ENCODE measurements at regions not wholly inside any gene's neighbourhood (a gene's known extent, or its start where the extent isn't known, plus 50 kb on each side); places are given as distances from the start of the nearest gene placed in this dataset.

DNA sequence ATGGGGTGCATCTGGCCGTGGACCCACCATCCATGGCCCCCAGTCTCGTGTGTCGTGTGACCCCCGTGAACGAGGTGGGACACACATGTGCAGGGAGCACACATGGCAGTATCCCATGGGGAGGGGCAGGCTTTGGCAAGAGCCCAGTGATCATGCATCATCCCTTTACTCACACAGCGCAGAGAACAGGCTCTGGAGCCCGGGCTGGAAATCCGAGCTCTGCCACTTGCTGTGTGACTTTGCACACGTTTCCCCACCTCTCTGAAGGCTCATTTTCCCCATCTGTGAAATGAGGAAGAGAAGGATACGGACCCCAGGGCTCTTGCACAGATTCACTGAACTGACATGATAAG is 119.9 kb downstream of the PHETA1 start:
- Histone ChIP-seq H3K36me3 (replicated peaks; ENCODE audit: insufficient read depth, low read length) (no peaks in the 10 kb centered on the region), H2AFZ (ENCODE audit: low read length) (no peak overlapping the region), H3K4me3 (ENCODE audit: low read length) (no peak overlapping the region), H3K9me3 (replicated peaks; ENCODE audit: insufficient read depth, low read length) (no peaks in the 10 kb centered on the region), H3K9me2 (replicated peaks; ENCODE audit: insufficient read depth, low read length) (no peaks in the 10 kb centered on the region), H4K20me1 (ENCODE audit: insufficient read depth, low read length) (no peaks in the 10 kb centered on the region), H3K4me1 (ENCODE audit: low read length) (no peaks in the 10 kb centered on the region), H3K27me3 (replicated peaks; ENCODE audit: insufficient read depth, low read length) (peaks cover 15% of the 10 kb centered on the region), H3K4me2 (ENCODE audit: low read depth, low read length) (no peak overlapping the region), H3F3A (ENCODE audit: insufficient read depth, low read length) (no peaks in the 10 kb centered on the region), H3K79me2 (ENCODE audit: low read length) (no peaks in the 10 kb centered on the region), H3K27ac (ENCODE audit: low read length) (no peak overlapping the region), H3K9ac (ENCODE audit: low read length) (no peak overlapping the region)
- TF ChIP-seq EZH2 (optimal IDR thresholded peaks at IDR 0.05; ENCODE audit: low read depth, low read length) (no peak), EZH2phosphoT487 (IDR thresholded peaks at IDR 0.05; ENCODE audit: low read length) (no peak)
- TF ChIP-seq, protein P1, sequence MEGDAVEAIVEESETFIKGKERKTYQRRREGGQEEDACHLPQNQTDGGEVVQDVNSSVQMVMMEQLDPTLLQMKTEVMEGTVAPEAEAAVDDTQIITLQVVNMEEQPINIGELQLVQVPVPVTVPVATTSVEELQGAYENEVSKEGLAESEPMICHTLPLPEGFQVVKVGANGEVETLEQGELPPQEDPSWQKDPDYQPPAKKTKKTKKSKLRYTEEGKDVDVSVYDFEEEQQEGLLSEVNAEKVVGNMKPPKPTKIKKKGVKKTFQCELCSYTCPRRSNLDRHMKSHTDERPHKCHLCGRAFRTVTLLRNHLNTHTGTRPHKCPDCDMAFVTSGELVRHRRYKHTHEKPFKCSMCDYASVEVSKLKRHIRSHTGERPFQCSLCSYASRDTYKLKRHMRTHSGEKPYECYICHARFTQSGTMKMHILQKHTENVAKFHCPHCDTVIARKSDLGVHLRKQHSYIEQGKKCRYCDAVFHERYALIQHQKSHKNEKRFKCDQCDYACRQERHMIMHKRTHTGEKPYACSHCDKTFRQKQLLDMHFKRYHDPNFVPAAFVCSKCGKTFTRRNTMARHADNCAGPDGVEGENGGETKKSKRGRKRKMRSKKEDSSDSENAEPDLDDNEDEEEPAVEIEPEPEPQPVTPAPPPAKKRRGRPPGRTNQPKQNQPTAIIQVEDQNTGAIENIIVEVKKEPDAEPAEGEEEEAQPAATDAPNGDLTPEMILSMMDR (IDR thresholded peaks at IDR 0.05; ENCODE audit: low read length) = no peak
- DNase-seq = no peak

DNA sequence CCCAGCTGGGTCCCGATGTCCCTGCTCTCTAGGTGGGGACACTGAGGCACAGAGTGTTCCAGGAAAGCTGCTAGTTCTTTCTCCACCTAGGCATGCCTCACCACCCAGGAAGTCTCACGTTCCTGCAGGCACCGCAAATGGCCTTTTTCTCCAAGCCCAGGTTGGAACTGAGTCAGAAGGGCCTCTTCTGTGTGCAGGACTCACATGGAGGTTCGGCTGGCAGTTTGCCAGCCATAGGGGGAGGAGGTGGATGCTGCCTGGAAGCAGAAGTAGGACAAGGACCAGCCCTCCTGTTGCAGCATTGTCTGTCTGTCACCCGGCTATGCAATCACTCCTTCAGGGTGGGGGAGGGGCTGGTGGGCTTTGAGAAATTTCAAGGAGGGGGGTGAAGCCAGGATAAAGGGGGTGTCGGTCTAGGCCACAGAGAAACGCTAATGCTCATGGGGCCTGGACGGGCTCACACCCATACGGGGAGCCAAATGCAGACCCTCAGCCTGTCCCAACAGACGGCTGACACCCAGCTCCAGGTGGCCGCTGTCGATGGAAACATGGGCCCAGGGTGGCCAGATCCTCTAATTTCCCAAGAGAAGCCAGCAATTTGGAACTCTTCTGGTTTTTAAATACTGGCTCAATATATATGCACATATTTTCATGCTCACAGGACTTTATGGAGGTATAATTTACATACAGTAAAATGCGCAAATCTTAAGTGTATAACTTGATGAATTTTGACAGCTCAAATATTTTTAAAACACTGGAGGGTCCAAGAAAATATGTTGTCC is 120.5 kb downstream of the PHETA1 start:
- Histone ChIP-seq H3K9me2 (replicated peaks; ENCODE audit: insufficient read depth, low read length) (no peaks in the 10 kb centered on the region), H2AFZ (ENCODE audit: low read length) (no peak overlapping the region), H3K4me3 (ENCODE audit: low read length) (no peak overlapping the region), H3K4me2 (ENCODE audit: low read depth, low read length) (no peak overlapping the region), H3F3A (ENCODE audit: insufficient read depth, low read length) (no peaks in the 10 kb centered on the region), H3K27ac (ENCODE audit: low read length) (no peak overlapping the region), H3K9ac (ENCODE audit: low read length) (no peak overlapping the region), H3K79me2 (ENCODE audit: low read length) (no peaks in the 10 kb centered on the region), H3K36me3 (replicated peaks; ENCODE audit: insufficient read depth, low read length) (no peaks in the 10 kb centered on the region), H3K27me3 (replicated peaks; ENCODE audit: insufficient read depth, low read length) (peaks cover 15% of the 10 kb centered on the region), H3K4me1 (ENCODE audit: low read length) (no peaks in the 10 kb centered on the region), H4K20me1 (ENCODE audit: insufficient read depth, low read length) (no peaks in the 10 kb centered on the region), H3K9me3 (replicated peaks; ENCODE audit: insufficient read depth, low read length) (no peaks in the 10 kb centered on the region)
- TF ChIP-seq, protein P1 (IDR thresholded peaks at IDR 0.05; ENCODE audit: low read length) = no peak
- TF ChIP-seq EZH2phosphoT487 (IDR thresholded peaks at IDR 0.05; ENCODE audit: low read length) (no peak), EZH2 (optimal IDR thresholded peaks at IDR 0.05; ENCODE audit: low read depth, low read length) (no peak)
- DNase-seq = no peak

- DNase-seq = no peak
- Histone ChIP-seq H3K9me3 (replicated peaks; ENCODE audit: insufficient read depth, low read length) (no peaks in the 10 kb centered on the region), H3K27me3 (replicated peaks; ENCODE audit: insufficient read depth, low read length) (peaks cover 15% of the 10 kb centered on the region), H3K4me3 (ENCODE audit: low read length) (no peak overlapping the region), H3K9ac (ENCODE audit: low read length) (no peak overlapping the region), H3K79me2 (ENCODE audit: low read length) (no peaks in the 10 kb centered on the region), H3K4me1 (ENCODE audit: low read length) (no peaks in the 10 kb centered on the region), H3K36me3 (replicated peaks; ENCODE audit: insufficient read depth, low read length) (no peaks in the 10 kb centered on the region), H3K9me2 (replicated peaks; ENCODE audit: insufficient read depth, low read length) (no peaks in the 10 kb centered on the region), H3F3A (ENCODE audit: insufficient read depth, low read length) (no peaks in the 10 kb centered on the region), H3K27ac (ENCODE audit: low read length) (no peak overlapping the region), H2AFZ (ENCODE audit: low read length) (no peak overlapping the region), H3K4me2 (ENCODE audit: low read depth, low read length) (no peak overlapping the region), H4K20me1 (ENCODE audit: insufficient read depth, low read length) (no peaks in the 10 kb centered on the region)
- no peak for TF ChIP-seq EZH2 (optimal IDR thresholded peaks at IDR 0.05; ENCODE audit: low read depth, low read length)
- TF ChIP-seq, protein P1 (IDR thresholded peaks at IDR 0.05; ENCODE audit: low read length) = no peak
- TF ChIP-seq EZH2phosphoT487 (IDR thresholded peaks at IDR 0.05; ENCODE audit: low read length) = no peak
Observed at GRCh38 chr12:111247083-111247783, 121.7 kb downstream of the PHETA1 start.

Data from MM.1S (cell line).